ENCODE measurements at regions not wholly inside any gene's neighbourhood (a gene's known extent, or its start where the extent isn't known, plus 50 kb on each side); places are given as distances from the start of the nearest gene placed in this dataset.

DNA sequence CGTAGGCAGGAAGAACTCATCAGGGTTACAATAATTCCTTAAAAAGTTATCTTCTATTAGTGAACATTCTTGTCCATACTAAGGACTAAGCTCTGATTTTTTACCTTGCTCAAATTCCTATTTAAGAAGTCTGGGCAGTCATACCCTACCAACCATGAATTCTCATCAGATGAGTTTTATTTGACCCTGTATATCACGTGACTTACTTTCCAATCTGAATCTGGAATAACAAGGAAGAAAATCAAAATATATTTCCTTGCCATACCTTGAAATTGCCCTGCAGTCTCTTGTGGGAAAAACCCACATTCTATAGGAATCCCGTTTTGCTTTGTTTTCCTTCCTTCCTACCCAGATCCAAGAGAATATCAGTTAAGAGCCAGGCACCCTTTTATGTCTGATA is 352.7 kb downstream of the AKAIN1 start:
- Mint-ChIP-seq H3K4me1 (ENCODE audit: low read depth) (no peaks in the 10 kb centered on the region), H3K4me3 (no peak overlapping the region), H3K27ac (no peak overlapping the region), H3K36me3 (no peaks in the 10 kb centered on the region), H3K9me3 (ENCODE audit: low read depth) (peaks cover 4% of the 10 kb centered on the region), H3K27me3 (no peaks in the 10 kb centered on the region)

- H3K36me3 Mint-ChIP-seq, result no peaks in the 10 kb centered on the region
- no peak overlapping the region for H3K4me3 Mint-ChIP-seq
- no peak overlapping the region for H3K27ac Mint-ChIP-seq
- peaks cover 3% of the 10 kb centered on the region for H3K9me3 Mint-ChIP-seq (ENCODE audit: low read depth)
- no peaks in the 10 kb centered on the region for H3K27me3 Mint-ChIP-seq
- no peaks in the 10 kb centered on the region for H3K4me1 Mint-ChIP-seq (ENCODE audit: low read depth)
These were observed 353.3 kb downstream of the AKAIN1 start for GRCh38 chr18:4843771-4844170.

- peaks cover 3% of the 10 kb centered on the region for H3K9me3 Mint-ChIP-seq (ENCODE audit: low read depth)
- no peaks in the 10 kb centered on the region for H3K4me1 Mint-ChIP-seq (ENCODE audit: low read depth)
- H3K36me3 Mint-ChIP-seq, result no peaks in the 10 kb centered on the region
- no peaks in the 10 kb centered on the region for H3K27me3 Mint-ChIP-seq
- H3K4me3 Mint-ChIP-seq, result no peak overlapping the region
- no peak overlapping the region for H3K27ac Mint-ChIP-seq
These were observed 354.3 kb downstream of the AKAIN1 start for GRCh38 chr18:4842751-4843150.

DNA sequence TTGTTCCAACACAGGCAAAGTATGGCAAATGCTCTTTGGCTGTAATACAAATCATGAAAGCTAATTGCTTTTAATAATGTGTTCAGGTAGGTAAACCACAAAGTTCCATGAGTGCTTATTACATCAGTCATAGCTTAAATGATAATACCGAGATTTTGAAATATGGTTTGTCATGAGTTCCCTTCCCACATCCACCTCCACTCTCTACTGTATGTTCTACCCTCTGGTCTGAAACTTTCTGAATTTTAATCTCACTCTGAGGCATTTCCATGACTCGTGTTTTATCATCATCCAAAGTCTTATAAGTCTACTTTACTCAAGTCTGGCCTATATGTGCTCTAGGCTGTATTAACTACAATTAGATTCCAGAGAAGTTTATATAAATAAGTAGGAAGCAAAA is 354.8 kb downstream of the AKAIN1 start:
- H3K27ac Mint-ChIP-seq, result no peak overlapping the region
- no peaks in the 10 kb centered on the region for H3K36me3 Mint-ChIP-seq
- no peaks in the 10 kb centered on the region for H3K4me1 Mint-ChIP-seq (ENCODE audit: low read depth)
- peaks cover 3% of the 10 kb centered on the region for H3K9me3 Mint-ChIP-seq (ENCODE audit: low read depth)
- H3K4me3 Mint-ChIP-seq, result no peak overlapping the region
- no peaks in the 10 kb centered on the region for H3K27me3 Mint-ChIP-seq

DNA sequence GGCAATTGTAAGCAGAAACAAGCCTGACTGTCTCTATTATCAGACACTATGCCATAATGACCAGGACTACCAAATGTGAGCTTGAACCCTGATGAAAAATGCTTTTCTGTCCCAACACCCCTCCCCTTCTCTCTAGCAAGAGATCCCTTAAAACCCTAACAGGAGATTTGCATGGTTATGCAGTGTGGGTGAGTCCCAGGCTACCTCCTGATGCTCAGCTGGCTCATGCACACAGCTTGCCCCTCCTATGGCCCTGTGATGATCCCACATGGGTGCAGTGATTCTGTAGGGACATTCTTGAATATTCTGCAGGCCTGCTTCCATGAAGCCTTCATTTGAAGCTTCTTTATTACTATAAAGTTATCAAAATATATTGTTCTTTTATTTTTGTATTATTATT is 357.4 kb downstream of the AKAIN1 start:
- Mint-ChIP-seq H3K9me3 (ENCODE audit: low read depth) (no peaks in the 10 kb centered on the region), H3K4me3 (no peak overlapping the region), H3K36me3 (no peaks in the 10 kb centered on the region), H3K27ac (no peak overlapping the region), H3K27me3 (no peaks in the 10 kb centered on the region), H3K4me1 (ENCODE audit: low read depth) (no peaks in the 10 kb centered on the region)

DNA sequence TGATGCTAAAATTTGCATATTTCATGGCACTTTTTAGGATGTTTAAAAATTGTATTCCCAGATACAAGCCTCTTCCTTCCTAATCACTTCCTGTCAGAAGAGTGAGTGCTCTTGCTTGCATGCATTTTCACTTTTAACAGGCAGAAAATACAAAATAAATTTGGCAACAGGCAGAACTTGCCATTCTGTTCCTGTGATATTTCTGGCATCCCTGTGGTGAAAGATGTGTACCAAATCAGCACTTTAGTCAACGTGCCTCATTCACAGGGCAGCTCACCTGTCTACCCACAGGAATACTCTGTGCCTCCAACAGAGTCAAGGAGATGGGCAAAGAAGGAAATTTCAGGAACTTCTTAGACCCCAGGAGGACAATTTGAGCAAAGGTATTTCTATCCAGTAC is 360.9 kb downstream of the AKAIN1 start:
- H3K36me3 Mint-ChIP-seq, result no peaks in the 10 kb centered on the region
- H3K27me3 Mint-ChIP-seq, result no peaks in the 10 kb centered on the region
- no peaks in the 10 kb centered on the region for H3K4me1 Mint-ChIP-seq (ENCODE audit: low read depth)
- no peak overlapping the region for H3K4me3 Mint-ChIP-seq
- no peak overlapping the region for H3K27ac Mint-ChIP-seq
- H3K9me3 Mint-ChIP-seq (ENCODE audit: low read depth), result no peaks in the 10 kb centered on the region

- Mint-ChIP-seq H3K27ac (no peak overlapping the region), H3K27me3 (no peaks in the 10 kb centered on the region), H3K4me1 (ENCODE audit: low read depth) (no peaks in the 10 kb centered on the region), H3K9me3 (ENCODE audit: low read depth) (no peaks in the 10 kb centered on the region), H3K4me3 (no peak overlapping the region), H3K36me3 (no peaks in the 10 kb centered on the region)
These were observed 365.2 kb downstream of the AKAIN1 start for GRCh38 chr18:4831791-4832375.

GRCh38 chr18:4831127-4831526 is 365.9 kb downstream of the AKAIN1 start:
- Mint-ChIP-seq H3K36me3 (no peaks in the 10 kb centered on the region), H3K4me3 (no peak overlapping the region), H3K27me3 (no peaks in the 10 kb centered on the region), H3K27ac (no peak overlapping the region), H3K4me1 (ENCODE audit: low read depth) (no peaks in the 10 kb centered on the region), H3K9me3 (ENCODE audit: low read depth) (no peaks in the 10 kb centered on the region)

- Mint-ChIP-seq H3K4me1 (ENCODE audit: low read depth) (no peaks in the 10 kb centered on the region), H3K4me3 (no peak overlapping the region), H3K27ac (no peak overlapping the region), H3K27me3 (peaks cover 2% of the 10 kb centered on the region), H3K36me3 (no peaks in the 10 kb centered on the region), H3K9me3 (ENCODE audit: low read depth) (peaks cover 11% of the 10 kb centered on the region)
These were observed 368.0 kb upstream of the DLGAP1 start for GRCh38 chr18:4823091-4823490.

DNA sequence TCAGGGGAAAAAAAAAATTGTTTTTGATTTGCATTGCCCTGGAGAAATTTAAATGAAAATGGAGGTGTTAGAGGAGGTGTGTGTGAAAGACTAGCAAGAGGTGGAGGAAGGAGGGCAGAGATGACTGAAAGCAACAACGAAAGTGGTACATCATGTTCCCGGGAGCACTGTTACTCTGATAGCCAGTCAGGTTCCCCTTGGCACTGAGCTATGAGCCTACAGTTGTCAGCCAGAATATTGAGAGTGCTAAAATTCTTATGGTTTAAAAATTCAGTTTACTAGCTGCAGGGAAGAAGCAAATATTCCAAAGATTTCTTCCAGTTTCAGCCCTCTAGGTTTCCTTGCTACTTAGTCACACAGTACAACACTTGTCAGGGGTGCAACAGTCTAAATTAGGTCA is 366.7 kb upstream of the DLGAP1 start:
- no peak overlapping the region for H3K27ac Mint-ChIP-seq

GRCh38 chr18:4817665-4818064 is 362.6 kb upstream of the DLGAP1 start:
- Mint-ChIP-seq H3K4me3 (no peak overlapping the region), H3K4me1 (ENCODE audit: low read depth) (no peaks in the 10 kb centered on the region), H3K9me3 (ENCODE audit: low read depth) (no peaks in the 10 kb centered on the region), H3K27ac (no peak overlapping the region), H3K36me3 (no peaks in the 10 kb centered on the region), H3K27me3 (no peaks in the 10 kb centered on the region)

More for the DNA sequence above, 366.7 kb upstream of the DLGAP1 start:
- Mint-ChIP-seq H3K36me3 (no peaks in the 10 kb centered on the region), H3K9me3 (ENCODE audit: low read depth) (peaks cover 11% of the 10 kb centered on the region), H3K4me3 (no peak overlapping the region), H3K4me1 (ENCODE audit: low read depth) (no peaks in the 10 kb centered on the region), H3K27me3 (peaks cover 2% of the 10 kb centered on the region)

GRCh38 chr18:4813708-4814107 is 358.6 kb upstream of the DLGAP1 start:
- no peak overlapping the region for H3K4me3 Mint-ChIP-seq
- no peaks in the 10 kb centered on the region for H3K27me3 Mint-ChIP-seq
- no peaks in the 10 kb centered on the region for H3K4me1 Mint-ChIP-seq (ENCODE audit: low read depth)
- peaks cover 1% of the 10 kb centered on the region for H3K9me3 Mint-ChIP-seq (ENCODE audit: low read depth)
- no peak overlapping the region for H3K27ac Mint-ChIP-seq
- H3K36me3 Mint-ChIP-seq, result no peaks in the 10 kb centered on the region

GRCh38 chr18:4808891-4809290 is 353.8 kb upstream of the DLGAP1 start:
- Mint-ChIP-seq H3K27ac (no peak overlapping the region), H3K4me3 (no peak overlapping the region), H3K9me3 (ENCODE audit: low read depth) (peaks cover 12% of the 10 kb centered on the region), H3K4me1 (ENCODE audit: low read depth) (no peaks in the 10 kb centered on the region), H3K27me3 (peaks cover 2% of the 10 kb centered on the region), H3K36me3 (no peaks in the 10 kb centered on the region)

GRCh38 chr18:4807604-4808293 is 352.6 kb upstream of the DLGAP1 start:
- no peaks in the 10 kb centered on the region for H3K36me3 Mint-ChIP-seq
- H3K27ac Mint-ChIP-seq, result no peak overlapping the region
- H3K4me1 Mint-ChIP-seq (ENCODE audit: low read depth), result no peaks in the 10 kb centered on the region
- H3K27me3 Mint-ChIP-seq, result peaks cover 2% of the 10 kb centered on the region
- peaks cover 12% of the 10 kb centered on the region for H3K9me3 Mint-ChIP-seq (ENCODE audit: low read depth)
- H3K4me3 Mint-ChIP-seq, result no peak overlapping the region

DNA sequence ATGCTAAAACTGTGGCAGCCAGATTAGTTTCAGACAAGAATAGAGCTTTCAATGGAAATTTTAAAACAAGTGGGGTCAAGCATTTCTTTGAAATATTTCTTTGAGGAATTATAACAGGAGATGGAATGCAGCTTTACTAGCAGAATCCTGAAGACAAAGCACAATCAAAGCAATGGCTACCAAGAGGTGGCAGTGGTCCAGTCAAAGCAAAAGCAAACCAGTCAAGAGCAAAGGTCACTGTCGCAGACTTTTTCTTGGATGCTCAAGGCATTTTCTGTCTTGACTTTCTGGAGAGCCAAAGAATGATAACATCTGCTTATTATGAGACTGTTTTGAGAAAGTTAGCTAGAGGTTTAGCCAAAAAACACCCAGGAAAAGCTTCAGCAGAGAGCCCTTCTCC is 351.2 kb upstream of the DLGAP1 start:
- Mint-ChIP-seq H3K36me3 (no peaks in the 10 kb centered on the region), H3K27me3 (peaks cover 2% of the 10 kb centered on the region), H3K4me3 (no peak overlapping the region), H3K4me1 (ENCODE audit: low read depth) (no peaks in the 10 kb centered on the region), H3K9me3 (ENCODE audit: low read depth) (peaks cover 12% of the 10 kb centered on the region), H3K27ac (no peak overlapping the region)

- Mint-ChIP-seq H3K9me3 (ENCODE audit: low read depth) (peaks cover 19% of the 10 kb centered on the region), H3K4me1 (ENCODE audit: low read depth) (no peaks in the 10 kb centered on the region), H3K4me3 (no peak overlapping the region), H3K27ac (no peak overlapping the region), H3K36me3 (no peaks in the 10 kb centered on the region), H3K27me3 (peaks cover 2% of the 10 kb centered on the region)
These were observed 347.2 kb upstream of the DLGAP1 start for GRCh38 chr18:4802296-4802695.

All from activated naive CD8-positive, alpha-beta T cell (primary cell).